Stimulated activated CD4-positive, alpha-beta T cell treated with anti-CD3 and anti-CD28 coated beads, Interleukin-12 subunit alpha, Interleukin-12 subunit beta, amount 100 ng/mL, for 24 hours (primary cell): ENCODE measurements at regions not wholly inside any gene's neighbourhood (a gene's known extent, or its start where the extent isn't known, plus 50 kb on each side); places are given as distances from the start of the nearest gene placed in this dataset.

Experiments used
- DNase-seq, 2 experiments: peaks; one replicate each; pipeline ENCODE4 v3.0.0-alpha.2; 2020; ENCODE audit warnings: low read depth in 2 of 2

- DNase-seq = no peak
These were observed 88.7 kb upstream of the CD93 start for GRCh38 chr20:23174821-23175220.

- no peak for DNase-seq
These were observed 81.3 kb upstream of the CD93 start for GRCh38 chr20:23167431-23167830.

GRCh38 chr20:23166563-23166962 is 80.4 kb upstream of the CD93 start:
- DNase-seq = no peak

GRCh38 chr20:23165964-23166363 is 79.8 kb upstream of the CD93 start:
- DNase-seq = no peak

- DNase-seq = no peak
These were observed 79.2 kb upstream of the CD93 start for GRCh38 chr20:23165307-23165750.

- no peak for DNase-seq
These were observed 78.1 kb upstream of the CD93 start for GRCh38 chr20:23164176-23164601.

GRCh38 chr20:23163562-23163961 is 77.4 kb upstream of the CD93 start:
- DNase-seq = no peak

GRCh38 chr20:23162887-23163286 is 76.8 kb upstream of the CD93 start:
- DNase-seq = no peak

GRCh38 chr20:23161968-23162696 is 76.0 kb upstream of the CD93 start:
- DNase-seq = no peak

- DNase-seq = no peak
These were observed 75.2 kb upstream of the CD93 start for GRCh38 chr20:23161244-23161891.

GRCh38 chr20:23160536-23161243 is 74.6 kb upstream of the CD93 start:
- DNase-seq = no peak

- no peak for DNase-seq
These were observed 73.8 kb upstream of the CD93 start for GRCh38 chr20:23159947-23160318.

- no peak for DNase-seq
These were observed 73.3 kb upstream of the CD93 start for GRCh38 chr20:23159256-23159946.

- no peak for DNase-seq
These were observed 71.6 kb upstream of the CD93 start for GRCh38 chr20:23157734-23158133.

GRCh38 chr20:23156842-23157423 is 70.8 kb upstream of the CD93 start:
- DNase-seq = no peak

GRCh38 chr20:23156170-23156841 is 70.2 kb upstream of the CD93 start:
- no peak for DNase-seq

- no peak for DNase-seq
These were observed 69.0 kb upstream of the CD93 start for GRCh38 chr20:23155141-23155590.

GRCh38 chr20:23153696-23154341 is 67.7 kb upstream of the CD93 start:
- no peak for DNase-seq

- no peak for DNase-seq
These were observed 66.8 kb upstream of the CD93 start for GRCh38 chr20:23152902-23153301.

GRCh38 chr20:23152308-23152892 is 66.3 kb upstream of the CD93 start:
- DNase-seq = no peak
